GM21360 (cell line): ENCODE measurements at regions not wholly inside any gene's neighbourhood (a gene's known extent, or its start where the extent isn't known, plus 50 kb on each side); places are given as distances from the start of the nearest gene placed in this dataset.
"Not testable (repeated sequence)": the region's sequence is repeated elsewhere in the genome, so short reads cannot be mapped to it uniquely, and the experiment has no call there.

ENCODE experiments used
- ATAC-seq: cut with Tn5 transposase; IDR thresholded peaks from one replicate; pipeline ENCODE4 v1.9.1; 2021; ENCODE audit warnings: mild to moderate bottlenecking, moderate library complexity; ENCODE audit not compliant: unreplicated experiment

DNA sequence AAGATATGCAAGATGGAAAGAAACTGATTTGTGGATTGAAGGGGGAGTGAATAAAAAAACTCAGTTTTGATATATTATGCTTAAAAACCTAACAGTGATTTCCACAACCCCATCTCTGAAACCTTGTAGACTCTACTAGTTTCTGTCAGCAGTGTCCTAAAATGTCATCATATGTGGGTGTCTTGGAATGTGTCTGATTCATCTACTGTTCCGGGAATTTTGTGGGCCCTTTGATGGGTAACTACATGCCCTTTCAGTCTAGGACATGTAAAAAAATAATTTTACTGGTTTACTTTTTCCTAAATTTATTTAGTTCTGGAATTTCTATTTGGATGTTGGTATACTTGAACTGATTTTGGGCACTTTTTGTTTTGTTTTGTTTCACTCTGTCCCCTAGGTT is 118.9 kb upstream of the NMUR2 start:
- ATAC-seq = no peak

GRCh38 chr5:152527358-152528052 is 122.4 kb upstream of the NMUR2 start:
- ATAC-seq = peak; percentile 67

DNA sequence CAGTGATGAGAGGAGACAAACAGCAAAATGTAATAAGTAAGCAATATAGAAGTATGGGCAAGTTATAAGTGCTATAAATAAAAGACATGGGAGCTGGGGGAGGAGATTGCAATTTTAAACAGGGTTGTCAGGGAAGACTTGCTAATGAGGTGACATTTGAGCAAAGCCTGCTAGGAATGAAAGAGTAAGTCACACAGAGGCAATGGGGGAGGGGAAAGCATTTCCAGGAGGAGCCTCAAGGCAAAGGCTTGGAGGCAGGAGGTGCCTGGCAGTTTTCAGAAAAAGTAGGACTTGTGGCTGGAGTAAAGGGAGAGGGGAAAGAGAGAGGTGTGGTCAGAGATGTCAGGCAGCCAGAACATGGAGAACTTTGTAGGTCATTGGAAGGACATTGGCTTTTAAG is 124.4 kb upstream of the NMUR2 start:
- no peak for ATAC-seq

DNA sequence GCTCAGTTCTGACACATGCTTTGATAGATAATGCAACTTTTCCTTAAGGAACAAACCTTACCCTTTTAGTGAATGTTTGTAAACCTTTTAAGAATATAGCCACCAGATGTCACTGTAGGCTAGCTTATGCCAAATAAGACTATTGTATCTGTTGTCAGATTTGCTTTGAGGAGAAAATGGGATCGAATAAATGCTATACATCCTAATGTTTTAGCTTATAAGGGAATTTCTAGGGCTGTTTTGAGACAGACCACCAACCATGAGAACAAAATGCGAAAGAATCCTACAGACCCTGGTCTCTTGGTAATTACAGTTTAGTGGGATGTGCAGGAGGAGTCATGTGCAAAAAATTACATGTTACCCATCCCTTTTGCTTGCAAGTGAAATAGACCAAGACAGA is 127.6 kb upstream of the NMUR2 start:
- ATAC-seq = no peak

GRCh38 chr5:152534641-152535040 is 129.6 kb upstream of the NMUR2 start:
- ATAC-seq = no peak

DNA sequence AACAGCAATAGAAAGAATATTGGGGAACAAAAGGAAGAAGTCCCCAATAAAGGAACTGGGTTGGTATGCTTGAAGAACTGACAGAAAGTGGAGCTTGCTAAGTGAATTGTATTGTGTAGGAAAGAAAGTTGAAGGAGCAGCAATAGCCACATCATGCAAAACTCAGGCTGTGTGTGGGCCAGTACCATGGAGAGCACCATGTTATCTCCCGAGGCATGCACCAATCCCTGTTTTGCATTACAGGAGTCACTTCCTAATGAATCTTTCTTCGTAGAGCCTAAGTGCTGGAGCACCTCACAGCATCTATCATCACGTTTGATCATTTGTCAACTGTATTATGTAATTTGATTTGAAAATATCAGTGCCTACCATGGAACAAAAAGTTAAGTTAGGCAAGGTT is 137.7 kb upstream of the NMUR2 start:
- no peak for ATAC-seq

GRCh38 chr5:152546493-152546892 is 141.4 kb upstream of the NMUR2 start:
- no peak for ATAC-seq

DNA sequence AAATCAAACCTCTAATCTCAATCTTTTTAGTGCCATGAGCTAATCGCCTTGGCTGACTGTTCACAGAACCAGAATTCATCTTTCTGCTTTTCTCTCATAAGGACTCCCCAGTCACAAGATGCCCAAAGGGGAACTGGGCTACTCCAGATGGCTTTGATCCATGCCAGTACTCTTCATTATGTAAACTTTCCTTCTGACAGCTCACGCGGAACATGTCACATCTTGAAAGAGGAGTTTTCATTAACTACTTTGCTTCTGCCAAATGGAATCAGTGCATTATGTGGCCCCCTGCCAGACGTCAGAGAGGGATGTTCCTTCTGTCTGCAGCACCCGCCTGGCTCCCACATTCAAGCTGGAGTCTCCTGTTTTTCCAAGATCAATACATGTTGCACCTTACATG is 142.1 kb upstream of the NMUR2 start:
- no peak for ATAC-seq

DNA sequence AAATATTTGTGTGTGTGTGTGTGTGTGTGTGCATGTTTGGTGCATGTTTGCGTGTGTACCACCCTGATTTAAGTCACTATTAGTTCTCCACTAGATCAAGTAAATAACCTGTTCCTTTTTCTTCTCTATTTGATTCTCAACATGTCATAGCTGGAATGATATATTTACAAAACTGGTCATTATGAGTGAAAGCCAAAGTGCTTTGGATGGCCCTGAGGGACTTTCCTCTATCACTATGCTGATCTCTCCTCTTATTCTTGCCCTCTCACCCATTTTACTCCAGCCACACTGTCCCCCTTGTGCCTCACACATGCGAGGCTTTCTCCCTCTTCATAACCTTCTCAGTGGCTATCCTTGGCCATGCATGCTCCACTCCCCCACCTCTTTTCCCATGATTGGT is 144.6 kb upstream of the NMUR2 start:
- ATAC-seq = no peak

- peak; percentile 73 for ATAC-seq
Measured at GRCh38 chr5:152551061-152551460, 146.0 kb upstream of the NMUR2 start.

GRCh38 chr5:152556784-152557183 is 151.7 kb upstream of the NMUR2 start:
- no peak for ATAC-seq

GRCh38 chr5:152560512-152561137 is 155.5 kb upstream of the NMUR2 start:
- peak; percentile 87 for ATAC-seq

GRCh38 chr5:152568016-152568415 is 162.9 kb upstream of the NMUR2 start:
- no peak for ATAC-seq

- no peak for ATAC-seq
Measured at GRCh38 chr5:152572812-152573211, 167.7 kb upstream of the NMUR2 start.

DNA sequence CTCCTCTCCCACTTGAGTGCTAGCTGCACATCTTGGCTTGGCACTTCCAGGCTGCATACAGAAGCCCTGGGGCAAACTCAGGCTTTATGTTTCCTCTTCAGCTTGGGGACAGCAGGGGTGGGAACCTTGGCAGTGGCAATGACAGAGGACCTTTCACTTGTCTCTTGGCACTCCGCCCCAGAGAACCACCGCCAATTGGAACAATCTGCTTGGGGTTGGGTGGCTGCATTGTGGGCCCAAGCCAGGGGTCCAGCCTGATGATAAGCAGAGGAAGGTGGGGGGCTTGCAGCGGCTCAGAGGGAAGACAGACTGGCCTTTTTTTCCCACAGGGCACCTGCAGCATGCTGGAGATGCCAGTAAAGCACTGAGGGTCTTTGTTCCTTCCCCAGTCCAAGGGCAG is 179.0 kb upstream of the NMUR2 start:
- ATAC-seq = no peak

DNA sequence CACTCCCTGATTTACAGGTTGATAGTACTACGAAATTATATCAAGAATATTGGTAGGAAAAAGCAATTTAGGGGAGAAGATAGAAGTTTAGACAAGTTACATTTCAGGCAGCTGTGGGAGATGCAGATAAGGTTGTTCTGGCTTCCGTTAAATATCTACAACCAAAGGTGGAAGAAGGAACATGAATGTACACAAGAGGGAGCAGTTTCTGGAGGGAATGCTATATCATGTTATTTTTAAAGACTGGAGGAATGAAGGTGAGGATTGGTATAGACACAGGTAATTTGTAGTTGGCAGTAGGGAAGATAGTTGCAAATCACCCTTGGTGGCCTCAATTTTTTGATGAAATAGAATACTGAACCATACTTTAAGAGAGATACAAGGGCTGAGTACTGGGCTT is 187.3 kb upstream of the NMUR2 start:
- no peak for ATAC-seq

- no peak for ATAC-seq
Measured at GRCh38 chr5:152593388-152593787, 188.3 kb upstream of the NMUR2 start.

- ATAC-seq = no peak
Measured at GRCh38 chr5:152595405-152595804, 190.3 kb upstream of the NMUR2 start.

- ATAC-seq = no peak
Measured at GRCh38 chr5:152599096-152599495, 194.0 kb upstream of the NMUR2 start.

DNA sequence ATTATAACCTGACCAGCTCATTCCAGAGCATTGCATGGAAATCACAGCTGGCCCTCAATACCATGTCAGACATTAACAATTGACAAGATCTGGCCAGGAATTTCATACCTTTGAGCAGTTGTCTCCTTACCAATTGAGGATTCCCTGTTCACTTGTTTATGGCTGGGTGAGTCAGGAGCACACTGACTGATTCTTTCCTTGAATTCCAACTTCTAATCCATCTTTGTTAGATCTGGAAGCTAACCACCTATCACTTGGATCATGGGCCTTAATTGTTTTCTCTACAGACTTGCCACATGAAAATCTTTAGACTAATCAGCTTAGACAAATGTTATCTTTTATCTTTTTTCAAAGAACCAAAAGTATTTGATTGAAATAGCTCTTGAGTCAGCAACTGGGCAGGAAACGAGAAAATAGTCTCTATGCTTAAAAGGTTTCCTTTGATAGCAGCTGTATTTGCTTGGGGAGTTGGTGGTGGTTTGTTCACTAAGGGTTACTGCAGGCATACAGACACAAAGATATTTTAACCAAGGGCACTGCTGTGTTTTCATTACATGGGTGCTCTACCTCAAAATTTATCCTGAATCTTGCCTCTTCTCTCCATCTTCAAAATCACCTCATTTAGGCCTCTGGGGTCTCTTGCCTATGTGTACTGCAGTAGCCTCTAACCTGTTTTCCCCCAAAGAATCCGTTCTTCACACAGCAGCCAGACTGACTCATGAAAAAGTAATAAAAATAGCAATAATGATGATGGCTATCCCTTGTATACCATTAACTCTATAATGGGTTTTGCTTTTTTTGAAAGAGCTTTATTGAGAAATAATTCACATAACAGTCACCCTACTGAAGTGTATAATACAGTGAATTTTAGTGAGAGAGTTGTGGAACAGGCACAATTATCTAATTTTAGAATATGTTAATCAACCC is 197.0 kb upstream of the NMUR2 start:
- ATAC-seq = no peak

GRCh38 chr5:152606050-152606449 is 201.0 kb upstream of the NMUR2 start:
- ATAC-seq = not testable (repeated sequence)
